ENCODE measurements at regions not wholly inside any gene's neighbourhood (a gene's known extent, or its start where the extent isn't known, plus 50 kb on each side); places are given as distances from the start of the nearest gene placed in this dataset.

- TF ChIP-seq CTCF (IDR thresholded peaks at IDR 0.05 in 8 of 11, conservative IDR thresholded peaks at IDR 0.05 in 3 of 11) (no peak), POLR2A (IDR thresholded peaks at IDR 0.05) (no peak)
These were observed 350.6 kb upstream of the IL12A start for GRCh38 chr3:159637883-159638542.

All from spleen (tissue), 7 donors.